ENCODE measurements at regions not wholly inside any gene's neighbourhood (a gene's known extent, or its start where the extent isn't known, plus 50 kb on each side); places are given as distances from the start of the nearest gene placed in this dataset.
"Not testable (repeated sequence)": the region's sequence is repeated elsewhere in the genome, so short reads cannot be mapped to it uniquely, and the experiment has no call there.

GRCh38 chr3:4153771-4154170 is 149.4 kb upstream of the SETMAR start:
- Mint-ChIP-seq H3K36me3 (peaks cover 0 to 2% (median 0%) of the 10 kb centered on the region in 3 donors), H3K4me1 (no peaks in the 10 kb centered on the region), H3K4me3 (no peak overlapping the region), H3K9me3 (no peaks in the 10 kb centered on the region), H3K27ac (no peak overlapping the region), H3K27me3 (ENCODE audit: low read depth in 3 of 3) (no peaks in the 10 kb centered on the region)
- no peak for DNase-seq

- Mint-ChIP-seq H3K27me3 (ENCODE audit: low read depth in 3 of 3) (peaks cover 0 to 3% (median 0%) of the 10 kb centered on the region in 3 donors), H3K4me1 (no peaks in the 10 kb centered on the region), H3K27ac (no peak overlapping the region), H3K4me3 (no peak overlapping the region), H3K36me3 (peaks cover under 1 to 5% (median 3%) of the 10 kb centered on the region in 3 donors), H3K9me3 (peaks cover 0 to 2% (median under 1%) of the 10 kb centered on the region in 6 donors)
- no peak for DNase-seq
Measured at GRCh38 chr3:4158329-4158728, 144.8 kb upstream of the SETMAR start.

GRCh38 chr3:4162096-4162495 is 141.1 kb upstream of the SETMAR start:
- Mint-ChIP-seq H3K27ac (no peak overlapping the region), H3K9me3 (peaks cover 0 to 22% (median 6%) of the 10 kb centered on the region in 6 donors), H3K4me3 (no peak overlapping the region), H3K36me3 (peaks cover 3 to 9% (median 7%) of the 10 kb centered on the region in 3 donors), H3K4me1 (no peaks in the 10 kb centered on the region), H3K27me3 (ENCODE audit: low read depth in 3 of 3) (peaks cover 0 to 3% (median 0%) of the 10 kb centered on the region in 3 donors)
- DNase-seq: no peak

GRCh38 chr3:4163011-4163410 is 140.2 kb upstream of the SETMAR start:
- no peak overlapping the region for H3K4me3 Mint-ChIP-seq
- peaks cover 0 to 22% (median 6%) of the 10 kb centered on the region in 6 donors for H3K9me3 Mint-ChIP-seq
- no peak for DNase-seq
- H3K36me3 Mint-ChIP-seq: peaks cover 3 to 9% (median 7%) of the 10 kb centered on the region in 3 donors
- H3K27me3 Mint-ChIP-seq (ENCODE audit: low read depth in 3 of 3): peaks cover 0 to 3% (median 0%) of the 10 kb centered on the region in 3 donors
- no peaks in the 10 kb centered on the region for H3K4me1 Mint-ChIP-seq
- no peak overlapping the region for H3K27ac Mint-ChIP-seq

- Mint-ChIP-seq H3K4me3 (no peak overlapping the region), H3K9me3 (peaks cover 0 to 24% (median 8%) of the 10 kb centered on the region in 6 donors), H3K27me3 (ENCODE audit: low read depth in 3 of 3) (peaks cover under 1 to 1% (median 1%) of the 10 kb centered on the region in 3 donors), H3K27ac (no peak overlapping the region), H3K4me1 (no peaks in the 10 kb centered on the region), H3K36me3 (peaks cover 4 to 6% (median 5%) of the 10 kb centered on the region in 3 donors)
- no peak for DNase-seq
Measured at GRCh38 chr3:4166540-4166939, 136.6 kb upstream of the SETMAR start.

- H3K4me3 Mint-ChIP-seq; H3K27me3 Mint-ChIP-seq (ENCODE audit: low read depth in 3 of 3); H3K4me1 Mint-ChIP-seq; H3K27ac Mint-ChIP-seq; DNase-seq; H3K36me3 Mint-ChIP-seq: not testable (repeated sequence)
- H3K9me3 Mint-ChIP-seq: peaks cover 0 to 25% (median 9%) of the 10 kb centered on the region in 6 donors
Measured at GRCh38 chr3:4167230-4167629, 135.9 kb upstream of the SETMAR start.

- Mint-ChIP-seq H3K27me3 (ENCODE audit: low read depth in 3 of 3) (peaks cover 0 to 2% (median 1%) of the 10 kb centered on the region in 3 donors), H3K4me1 (no peaks in the 10 kb centered on the region), H3K36me3 (peaks cover 0 to 5% (median 4%) of the 10 kb centered on the region in 3 donors), H3K4me3 (no peak overlapping the region), H3K9me3 (peaks cover 2 to 21% (median 12%) of the 10 kb centered on the region in 6 donors), H3K27ac (no peak overlapping the region)
- no peak for DNase-seq
Measured at GRCh38 chr3:4174791-4175190, 128.4 kb upstream of the SETMAR start.

GRCh38 chr3:4191971-4192370 is 111.2 kb upstream of the SETMAR start:
- Mint-ChIP-seq H3K27ac (no peak overlapping the region), H3K4me3 (no peak overlapping the region), H3K4me1 (no peaks in the 10 kb centered on the region), H3K27me3 (ENCODE audit: low read depth in 3 of 3) (no peaks in the 10 kb centered on the region), H3K36me3 (no peaks in the 10 kb centered on the region), H3K9me3 (no peaks in the 10 kb centered on the region)
- no peak for DNase-seq

- no peaks in the 10 kb centered on the region for H3K4me1 Mint-ChIP-seq
Measured at GRCh38 chr3:4195006-4195405, 108.2 kb upstream of the SETMAR start.

GRCh38 chr3:4196506-4197147 is 106.5 kb upstream of the SETMAR start:
- Mint-ChIP-seq H3K9me3 (peaks cover 0 to 1% (median 0%) of the 10 kb centered on the region in 6 donors), H3K4me1 (no peaks in the 10 kb centered on the region)

More at GRCh38 chr3:4195006-4195405, 108.2 kb upstream of the SETMAR start:
- peaks cover 0 to 1% (median 0%) of the 10 kb centered on the region in 6 donors for H3K9me3 Mint-ChIP-seq
- no peaks in the 10 kb centered on the region for H3K36me3 Mint-ChIP-seq
- H3K27me3 Mint-ChIP-seq (ENCODE audit: low read depth in 3 of 3): no peaks in the 10 kb centered on the region
- no peak for DNase-seq
- no peak overlapping the region for H3K4me3 Mint-ChIP-seq
- H3K27ac Mint-ChIP-seq: no peak overlapping the region

GRCh38 chr3:4197670-4198069 is 105.5 kb upstream of the SETMAR start:
- Mint-ChIP-seq H3K27me3 (ENCODE audit: low read depth in 3 of 3) (no peaks in the 10 kb centered on the region), H3K9me3 (peaks cover 0 to 2% (median 0%) of the 10 kb centered on the region in 6 donors), H3K27ac (no peak overlapping the region), H3K4me1 (no peaks in the 10 kb centered on the region), H3K4me3 (no peak overlapping the region), H3K36me3 (no peaks in the 10 kb centered on the region)
- DNase-seq: no peak

More at GRCh38 chr3:4196506-4197147, 106.5 kb upstream of the SETMAR start:
- H3K36me3 Mint-ChIP-seq: no peaks in the 10 kb centered on the region
- H3K4me3 Mint-ChIP-seq: no peak overlapping the region
- no peak for DNase-seq
- no peak overlapping the region for H3K27ac Mint-ChIP-seq
- no peaks in the 10 kb centered on the region for H3K27me3 Mint-ChIP-seq (ENCODE audit: low read depth in 3 of 3)

- Mint-ChIP-seq H3K4me3 (no peak overlapping the region), H3K4me1 (no peaks in the 10 kb centered on the region), H3K9me3 (peaks cover 0 to 5% (median under 1%) of the 10 kb centered on the region in 6 donors), H3K27me3 (ENCODE audit: low read depth in 3 of 3) (peaks cover 0 to under 1% (median 0%) of the 10 kb centered on the region in 3 donors), H3K27ac (no peak overlapping the region), H3K36me3 (no peaks in the 10 kb centered on the region)
- no peak for DNase-seq
Measured at GRCh38 chr3:4198491-4198890, 104.7 kb upstream of the SETMAR start.

GRCh38 chr3:4204776-4205175 is 98.4 kb upstream of the SETMAR start:
- not testable (repeated sequence) for H3K27me3 Mint-ChIP-seq (ENCODE audit: low read depth in 3 of 3); H3K4me1 Mint-ChIP-seq; H3K36me3 Mint-ChIP-seq; H3K27ac Mint-ChIP-seq; H3K4me3 Mint-ChIP-seq; DNase-seq
- peaks cover 0 to 21% (median 7%) of the 10 kb centered on the region in 6 donors for H3K9me3 Mint-ChIP-seq

GRCh38 chr3:4207672-4208071 is 95.5 kb upstream of the SETMAR start:
- peaks cover 0 to 4% (median 0%) of the 10 kb centered on the region in 3 donors for H3K27me3 Mint-ChIP-seq (ENCODE audit: low read depth in 3 of 3)
- no peak for DNase-seq
- H3K4me1 Mint-ChIP-seq: no peaks in the 10 kb centered on the region
- H3K36me3 Mint-ChIP-seq: peaks cover 0 to 10% (median 3%) of the 10 kb centered on the region in 3 donors
- H3K9me3 Mint-ChIP-seq: peaks cover 1 to 23% (median 12%) of the 10 kb centered on the region in 6 donors
- H3K27ac Mint-ChIP-seq: no peak overlapping the region
- H3K4me3 Mint-ChIP-seq: no peak overlapping the region

Measured in immature natural killer cell (primary cell).